HEK293T (cell line): ENCODE measurements at regions not wholly inside any gene's neighbourhood (a gene's known extent, or its start where the extent isn't known, plus 50 kb on each side); places are given as distances from the start of the nearest gene placed in this dataset.
A peak's percentile ranks its signal among the peaks of the same experiment; 100 is the strongest.

ENCODE experiments used
- CTCF ChIA-PET: fragments of 350-600 bp; formaldehyde crosslinking; extraction: SDS; loops from one replicate; lab custom pipeline; 2021; ENCODE audit warnings: antibody characterized with exemption, inconsistent platforms; lab: Yijun Ruan, JAX
- POLR2A ChIA-PET: fragments of 350-600 bp; formaldehyde crosslinking; extraction: SDS; loops from one replicate; lab custom pipeline; 2020; ENCODE audit warnings: antibody characterized with exemption, inconsistent platforms; lab: Yijun Ruan, JAX
- DNase-seq: peaks from one replicate; pipeline ENCODE4 v3.0.0; 2012; ENCODE audit warnings: mixed read lengths; ENCODE audit errors: extremely low spot score
- ARNT ChIP-seq: fragments of 450-650 bp; IDR thresholded peaks from 2 replicates; pipeline ENCODE4 v1.6.1; 2017; ENCODE audit warnings: mild to moderate bottlenecking
- BHLHE40 ChIP-seq: fragments of 450-650 bp; IDR thresholded peaks from 2 replicates; pipeline ENCODE4 v1.6.1; 2016; ENCODE audit warnings: mild to moderate bottlenecking, moderate library complexity, borderline replicate concordance
- CTBP1 ChIP-seq: fragments of 450-650 bp; IDR thresholded peaks from 2 replicates; pipeline ENCODE4 v1.6.1; 2016; ENCODE audit warnings: borderline replicate concordance
- ELF4 ChIP-seq: fragments of 450-650 bp; IDR thresholded peaks from 2 replicates; pipeline ENCODE4 v1.6.1; 2017; ENCODE audit warnings: antibody characterized with exemption
- FOXA1 ChIP-seq: fragments of 450-650 bp; IDR thresholded peaks from 2 replicates; pipeline ENCODE4 v1.6.1; 2016; ENCODE audit warnings: mild to moderate bottlenecking
- FOXK2 ChIP-seq: fragments of 450-650 bp; IDR thresholded peaks from 2 replicates; pipeline ENCODE4 v1.6.1; 2016; ENCODE audit warnings: mild to moderate bottlenecking
- FOXM1 ChIP-seq: fragments of 450-650 bp; IDR thresholded peaks from 2 replicates; pipeline ENCODE4 v1.6.1; 2017; ENCODE audit warnings: mild to moderate bottlenecking, borderline replicate concordance
- HDGF ChIP-seq: fragments of 450-650 bp; IDR thresholded peaks from 2 replicates; pipeline ENCODE4 v1.6.1; 2017; ENCODE audit warnings: antibody characterized with exemption, borderline replicate concordance
- L3MBTL2 ChIP-seq: fragments of 450-650 bp; conservative IDR thresholded peaks from 2 replicates; pipeline ENCODE4 v1.6.1; 2016; ENCODE audit warnings: mild to moderate bottlenecking
- LEF1 ChIP-seq: fragments of 450-650 bp; IDR thresholded peaks from 2 replicates; pipeline ENCODE4 v1.6.1; 2017; ENCODE audit warnings: mild to moderate bottlenecking, borderline replicate concordance
- NFRKB ChIP-seq: fragments of 450-650 bp; IDR thresholded peaks from 2 replicates; pipeline ENCODE4 v1.6.1; 2016; ENCODE audit warnings: mild to moderate bottlenecking, moderate library complexity
- SP1 ChIP-seq: fragments of 450-650 bp; IDR thresholded peaks from 2 replicates; pipeline ENCODE4 v1.6.1; 2017
- SUZ12 ChIP-seq: fragments of 450-650 bp; IDR thresholded peaks from 2 replicates; pipeline ENCODE4 v1.6.1; 2016; ENCODE audit warnings: mild to moderate bottlenecking
- TARDBP ChIP-seq: fragments of 450-650 bp; IDR thresholded peaks from 2 replicates; pipeline ENCODE4 v1.6.1; 2016
- ZNF384 ChIP-seq: fragments of 450-650 bp; IDR thresholded peaks from 2 replicates; pipeline ENCODE4 v1.6.1; 2016
- TF ChIP-seq, protein P1 (sequence below): fragments of 450-650 bp; IDR thresholded peaks from 2 replicates; pipeline ENCODE4 v1.6.1; 2016

DNA sequence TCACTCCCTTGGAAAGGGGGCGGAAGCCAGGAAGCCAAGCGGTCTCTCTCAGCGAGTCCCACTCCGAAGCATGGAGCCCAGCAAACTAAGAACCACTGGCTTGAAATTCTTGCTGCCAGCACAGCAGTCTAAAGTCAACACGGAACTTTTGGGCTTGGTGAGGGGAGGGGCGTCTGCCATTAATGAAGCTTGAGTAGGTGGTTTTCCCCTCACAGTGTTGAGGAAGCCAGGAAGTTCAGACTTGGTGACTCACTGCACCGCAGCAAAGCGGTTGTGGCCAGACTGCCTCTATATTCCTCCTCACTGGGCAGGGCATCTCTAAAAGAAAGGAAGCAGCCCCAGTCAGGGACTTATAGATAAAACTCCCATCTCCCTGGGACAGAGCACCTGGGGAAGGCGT, 665.4 kb upstream of the CBLB start:
- DNase-seq: no peak
- POLR2A ChIA-PET: no interaction called here
- CTCF ChIA-PET: no interaction called here
- TF ChIP-seq TARDBP (no peak), SUZ12 (no peak), NFRKB (no peak), L3MBTL2 (no peak), ZNF384 (no peak), ARNT (no peak), BHLHE40 (no peak), FOXK2 (no peak), LEF1 (no peak), CTBP1 (no peak), ELF4 (no peak)
- TF ChIP-seq, protein P1, sequence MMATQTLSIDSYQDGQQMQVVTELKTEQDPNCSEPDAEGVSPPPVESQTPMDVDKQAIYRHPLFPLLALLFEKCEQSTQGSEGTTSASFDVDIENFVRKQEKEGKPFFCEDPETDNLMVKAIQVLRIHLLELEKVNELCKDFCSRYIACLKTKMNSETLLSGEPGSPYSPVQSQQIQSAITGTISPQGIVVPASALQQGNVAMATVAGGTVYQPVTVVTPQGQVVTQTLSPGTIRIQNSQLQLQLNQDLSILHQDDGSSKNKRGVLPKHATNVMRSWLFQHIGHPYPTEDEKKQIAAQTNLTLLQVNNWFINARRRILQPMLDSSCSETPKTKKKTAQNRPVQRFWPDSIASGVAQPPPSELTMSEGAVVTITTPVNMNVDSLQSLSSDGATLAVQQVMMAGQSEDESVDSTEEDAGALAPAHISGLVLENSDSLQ: no peak

DNA sequence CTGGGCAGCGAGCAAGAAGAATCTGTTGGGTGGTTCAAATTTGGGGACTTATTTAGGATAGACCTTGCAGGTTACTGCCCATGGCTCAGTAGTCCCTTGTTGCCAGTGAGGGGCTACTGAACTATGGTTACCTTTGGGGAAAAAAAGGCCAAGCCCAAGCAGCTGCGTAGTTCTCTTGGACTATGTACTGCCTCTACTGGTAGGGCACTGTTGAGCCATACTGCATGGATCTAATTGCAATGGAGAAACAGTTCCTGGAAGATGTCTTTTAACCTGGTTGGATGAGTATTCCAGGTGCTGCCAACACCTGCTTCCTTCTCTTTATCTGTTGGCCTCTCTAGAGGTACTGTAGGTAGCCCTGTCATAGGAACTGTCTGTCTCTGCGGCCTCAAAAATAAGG, 671.9 kb upstream of the CBLB start:
- ChIA-PET POLR2A (no interaction called here), CTCF (interaction anchor here (0.6 kb wide), 1 partner anchor 54 kb away, joined by 3 read pairs; no protein-coding TSS in a partner anchor)
- TF ChIP-seq HDGF (no peak), FOXK2 (no peak), FOXA1 (no peak), ARNT (no peak), SUZ12 (no peak), NFRKB (no peak), ELF4 (no peak), BHLHE40 (no peak), SP1 (no peak), TARDBP (no peak), CTBP1 (no peak), LEF1 (no peak), FOXM1 (no peak), L3MBTL2 (no peak), ZNF384 (no peak)
- TF ChIP-seq, protein P1: no peak
- DNase-seq: peak; percentile 6

GRCh38 chr3:106542101-106542769, 673.4 kb upstream of the CBLB start:
- CTCF ChIA-PET: interaction anchor here (0.6 kb wide), 1 partner anchor 67 kb away, joined by 3 read pairs; no protein-coding TSS in a partner anchor
- no peak for DNase-seq
- TF ChIP-seq TARDBP (no peak), ZNF384 (no peak), BHLHE40 (no peak), LEF1 (no peak), FOXA1 (no peak), HDGF (no peak), L3MBTL2 (no peak), FOXM1 (no peak), CTBP1 (no peak), SP1 (no peak), FOXK2 (no peak)
- TF ChIP-seq, protein P1: no peak
- POLR2A ChIA-PET: no interaction called here

- TF ChIP-seq SP1 (no peak), CTBP1 (no peak), BHLHE40 (no peak)
- no peak for DNase-seq
- POLR2A ChIA-PET: no interaction called here
- CTCF ChIA-PET: no interaction called here
Observed at GRCh38 chr3:106552351-106553043, 683.7 kb upstream of the CBLB start.

- CTCF ChIA-PET: no interaction called here
- TF ChIP-seq CTBP1: no peak
- no peak for TF ChIP-seq ARNT
- POLR2A ChIA-PET: no interaction called here
- no peak for DNase-seq
Observed at GRCh38 chr3:106560451-106560966, 691.7 kb upstream of the CBLB start.

GRCh38 chr3:106566277-106566676, 697.5 kb upstream of the CBLB start:
- DNase-seq: no peak
- POLR2A ChIA-PET: no interaction called here
- TF ChIP-seq LEF1 (no peak), SP1 (no peak), ZNF384 (no peak), CTBP1 (no peak), NFRKB (no peak), BHLHE40 (no peak), SUZ12 (no peak), FOXA1 (no peak)
- TF ChIP-seq, protein P1: no peak
- CTCF ChIA-PET: no interaction called here
